ENCODE measurements at regions not wholly inside any gene's neighbourhood (a gene's known extent, or its start where the extent isn't known, plus 50 kb on each side); places are given as distances from the start of the nearest gene placed in this dataset.
A peak's percentile ranks its signal among the peaks of the same experiment; 100 is the strongest.

- Histone ChIP-seq H3K4me1 (ENCODE audit: insufficient read depth, low read length, poor library complexity, severe bottlenecking) (peaks cover 32% of the 10 kb centered on the region), H3K9ac (ENCODE audit: low read depth, low read length, poor library complexity, severe bottlenecking) (peak overlapping the region; percentile 72), H2AFZ (ENCODE audit: low read length) (peak overlapping the region; percentile 92), H3F3A (ENCODE audit: low read depth) (no peaks in the 10 kb centered on the region), H3K9me2 (replicated peaks; ENCODE audit: low read depth, low read length) (no peaks in the 10 kb centered on the region), H3K36me3 (ENCODE audit: insufficient read depth, low read length) (no peaks in the 10 kb centered on the region), H3K4me3 (ENCODE audit: low read length, poor library complexity, severe bottlenecking) (peak overlapping the region; percentile 84), H3K79me2 (ENCODE audit: insufficient read depth, low read length) (peaks cover 12% of the 10 kb centered on the region; the same call in 1 of the 2 replicates), H3K27me3 (ENCODE audit: insufficient read depth, low read length, poor library complexity, severe bottlenecking) (no peaks in the 10 kb centered on the region), H4K20me1 (ENCODE audit: insufficient read depth, low read length, poor library complexity, severe bottlenecking) (peaks cover 6% of the 10 kb centered on the region), H3K4me2 (ENCODE audit: low read depth, low read length, poor library complexity, severe bottlenecking) (peak overlapping the region; percentile 89), H3K9me3 (ENCODE audit: insufficient read depth, low read depth, low read length) (no peaks in the 10 kb centered on the region)
- TF ChIP-seq EZH2phosphoT487 (IDR thresholded peaks at IDR 0.05; ENCODE audit: borderline replicate concordance) (no peak), CTCF (conservative IDR thresholded peaks at IDR 0.05; ENCODE audit: low read length) (no peak)
Observed at GRCh38 chr10:91162495-91163268, 57.8 kb upstream of the PCGF5 start.

GRCh38 chr10:91163269-91163868 is 57.1 kb upstream of the PCGF5 start:
- H3K4me1 ChIP-seq (ENCODE audit: insufficient read depth, low read length, poor library complexity, severe bottlenecking), result peaks cover 25% of the 10 kb centered on the region
- no peaks in the 10 kb centered on the region for H3K9me3 ChIP-seq (ENCODE audit: insufficient read depth, low read depth, low read length)
- peak overlapping the region; percentile 92 for H2AFZ ChIP-seq (ENCODE audit: low read length)
- H3K4me2 ChIP-seq (ENCODE audit: low read depth, low read length, poor library complexity, severe bottlenecking), result peak overlapping the region; percentile 89
- no peaks in the 10 kb centered on the region for H3K36me3 ChIP-seq (ENCODE audit: insufficient read depth, low read length)
- H3K27me3 ChIP-seq (ENCODE audit: insufficient read depth, low read length, poor library complexity, severe bottlenecking), result no peaks in the 10 kb centered on the region
- no peaks in the 10 kb centered on the region for H3K9me2 ChIP-seq (replicated peaks; ENCODE audit: low read depth, low read length)
- H3K79me2 ChIP-seq (ENCODE audit: insufficient read depth, low read length), result peaks cover 12% of the 10 kb centered on the region; the same call in 1 of the 2 replicates
- no peaks in the 10 kb centered on the region for H3F3A ChIP-seq (ENCODE audit: low read depth)
- TF ChIP-seq EZH2phosphoT487 (IDR thresholded peaks at IDR 0.05; ENCODE audit: borderline replicate concordance) (no peak), CTCF (conservative IDR thresholded peaks at IDR 0.05; ENCODE audit: low read length) (no peak)
- peak overlapping the region; percentile 82 for H3K4me3 ChIP-seq (ENCODE audit: low read length, poor library complexity, severe bottlenecking)
- peak overlapping the region; percentile 72 for H3K9ac ChIP-seq (ENCODE audit: low read depth, low read length, poor library complexity, severe bottlenecking)
- peaks cover 6% of the 10 kb centered on the region for H4K20me1 ChIP-seq (ENCODE audit: insufficient read depth, low read length, poor library complexity, severe bottlenecking)

- H3K79me2 ChIP-seq (ENCODE audit: insufficient read depth, low read length), result peaks cover 12% of the 10 kb centered on the region; the same call in 1 of the 2 replicates
- H3K27me3 ChIP-seq (ENCODE audit: insufficient read depth, low read length, poor library complexity, severe bottlenecking), result no peaks in the 10 kb centered on the region
- H4K20me1 ChIP-seq (ENCODE audit: insufficient read depth, low read length, poor library complexity, severe bottlenecking), result peaks cover 6% of the 10 kb centered on the region
Observed at GRCh38 chr10:91163869-91164474, 56.5 kb upstream of the PCGF5 start.

More at GRCh38 chr10:91163869-91164474, 56.5 kb upstream of the PCGF5 start:
- no peaks in the 10 kb centered on the region for H3F3A ChIP-seq (ENCODE audit: low read depth)
- H3K4me3 ChIP-seq (ENCODE audit: low read length, poor library complexity, severe bottlenecking), result peak overlapping the region; percentile 82
- TF ChIP-seq EZH2phosphoT487 (IDR thresholded peaks at IDR 0.05; ENCODE audit: borderline replicate concordance) (no peak), CTCF (conservative IDR thresholded peaks at IDR 0.05; ENCODE audit: low read length) (no peak)
- no peaks in the 10 kb centered on the region for H3K9me2 ChIP-seq (replicated peaks; ENCODE audit: low read depth, low read length)
- peak overlapping the region; percentile 72 for H3K9ac ChIP-seq (ENCODE audit: low read depth, low read length, poor library complexity, severe bottlenecking)
- no peaks in the 10 kb centered on the region for H3K36me3 ChIP-seq (ENCODE audit: insufficient read depth, low read length)
- H3K9me3 ChIP-seq (ENCODE audit: insufficient read depth, low read depth, low read length), result no peaks in the 10 kb centered on the region
- peak overlapping the region; percentile 89 for H3K4me2 ChIP-seq (ENCODE audit: low read depth, low read length, poor library complexity, severe bottlenecking)
- peak overlapping the region; percentile 92 for H2AFZ ChIP-seq (ENCODE audit: low read length)
- peaks cover 20% of the 10 kb centered on the region for H3K4me1 ChIP-seq (ENCODE audit: insufficient read depth, low read length, poor library complexity, severe bottlenecking)

Measured in Loucy (cell line).